Ovary (tissue), 7 donors: ENCODE measurements at regions not wholly inside any gene's neighbourhood (a gene's known extent, or its start where the extent isn't known, plus 50 kb on each side); places are given as distances from the start of the nearest gene placed in this dataset.

ENCODE experiments used
- DNase-seq, 5 donors: peaks; one replicate each; pipeline ENCODE4 v3.0.0-alpha.2; 2019 to 2020
- H3K27ac ChIP-seq, 2 donors: fragments of 200-600 bp; one replicate each; pipeline versions ENCODE4 v1.5.1 to v1.8.0; 2019 to 2022
- H3K27me3 ChIP-seq: fragments of 200-600 bp; one replicate; pipeline ENCODE4 v1.8.0; 2022
- H3K36me3 ChIP-seq: fragments of 200-600 bp; sonication (generic); one replicate; pipeline ENCODE4 v1.5.1; 2019
- H3K4me1 ChIP-seq: one replicate; pipeline ENCODE4 v1.8.1; 2013; ENCODE audit warnings: mild to moderate bottlenecking, moderate library complexity; ENCODE audit not compliant: insufficient read depth
- H3K4me3 ChIP-seq: fragments of 200-600 bp; sonication (generic); one replicate; pipeline ENCODE4 v1.5.1; 2017
- H3K9me3 ChIP-seq, 2 donors: fragments of 200-600 bp in 1 of 2; sonication (generic) in 1 of 2; one replicate each; pipeline versions ENCODE4 v1.5.1 to v1.8.1; 2013 to 2019; ENCODE audit warnings: mild to moderate bottlenecking in 1 of 2, moderate library complexity in 1 of 2
- EP300 ChIP-seq: sonication (generic); formaldehyde crosslinking; IDR thresholded peaks from one replicate; pipeline ENCODE4 v1.6.1; 2017; ENCODE audit warnings: antibody characterized with exemption
- POLR2A ChIP-seq: fragments of 450-650 bp; IDR thresholded peaks from one replicate; pipeline ENCODE4 v1.6.1; 2017; ENCODE audit warnings: antibody characterized with exemption, mild to moderate bottlenecking, moderate library complexity
- WGBS, 3 donors: extraction: QIAGEN DNeasy Blood & Tissue Kit in 1 of 3; methylation state at CpG; one replicate each; pipeline versions ENCODE4 v1.1.5 to v1.1.7; 2013 to 2017; 5-methylcytosine and 5-hydroxymethylcytosine counted together
- intact Hi-C, 4 donors: fragments of 100-400 bp; cut with DNase I; formaldehyde crosslinking; loops; one replicate each; pipeline versions ENCODE4 v1.11.0 to v1.15.1; 2022 to 2023
- TF ChIP-seq, protein P1 (sequence below), 3 donors: fragments of 450-650 bp in 2 of 3; fragments of 200-600 bp in 1 of 3; IDR thresholded peaks; one replicate each; pipeline versions ENCODE4 v1.5.1 to v1.8.0; 2016 to 2022; ENCODE audit warnings: antibody characterized with exemption in 3 of 3, mild to moderate bottlenecking in 1 of 3
- donor health status: DM: no; HTN: no; CAD: no; lungs with moderate emphysema.
- donor health status: DM: no; HTN: no; CAD: no.
- donor health status: Bipolar disorder and iron deficiency.
- donor health status: DM: no; HTN: no; CAD: no.
- donor health status: DM: yes; HTN: yes; CAD: no.

DNA sequence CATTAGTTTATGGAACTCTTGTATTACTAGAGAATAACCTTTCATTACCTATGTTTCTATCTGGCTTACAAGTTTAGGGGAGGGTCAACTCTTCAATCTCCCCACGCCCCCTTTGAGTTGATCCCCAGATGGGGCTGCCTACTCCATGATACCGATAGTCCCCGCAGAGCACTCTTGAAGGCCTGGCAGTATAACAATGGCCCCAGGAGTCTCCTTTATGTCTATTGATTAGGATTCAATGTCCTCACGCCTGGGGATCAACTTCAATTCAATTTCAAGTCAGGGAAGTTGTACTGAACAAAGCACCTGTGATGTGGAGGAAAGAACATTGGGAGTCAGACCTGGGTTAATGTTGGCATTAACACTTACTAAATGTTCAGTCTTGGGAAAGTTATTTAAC, 520.2 kb downstream of the METTL15 start:
- H3K27ac ChIP-seq: no peak overlapping the region
- H3K4me3 ChIP-seq: no peak overlapping the region
- no peaks in the 10 kb centered on the region for H3K4me1 ChIP-seq
- H3K9me3 ChIP-seq: no peaks in the 10 kb centered on the region
- DNase-seq: no peak
- H3K27me3 ChIP-seq: no peaks in the 10 kb centered on the region
- TF ChIP-seq, protein P1, sequence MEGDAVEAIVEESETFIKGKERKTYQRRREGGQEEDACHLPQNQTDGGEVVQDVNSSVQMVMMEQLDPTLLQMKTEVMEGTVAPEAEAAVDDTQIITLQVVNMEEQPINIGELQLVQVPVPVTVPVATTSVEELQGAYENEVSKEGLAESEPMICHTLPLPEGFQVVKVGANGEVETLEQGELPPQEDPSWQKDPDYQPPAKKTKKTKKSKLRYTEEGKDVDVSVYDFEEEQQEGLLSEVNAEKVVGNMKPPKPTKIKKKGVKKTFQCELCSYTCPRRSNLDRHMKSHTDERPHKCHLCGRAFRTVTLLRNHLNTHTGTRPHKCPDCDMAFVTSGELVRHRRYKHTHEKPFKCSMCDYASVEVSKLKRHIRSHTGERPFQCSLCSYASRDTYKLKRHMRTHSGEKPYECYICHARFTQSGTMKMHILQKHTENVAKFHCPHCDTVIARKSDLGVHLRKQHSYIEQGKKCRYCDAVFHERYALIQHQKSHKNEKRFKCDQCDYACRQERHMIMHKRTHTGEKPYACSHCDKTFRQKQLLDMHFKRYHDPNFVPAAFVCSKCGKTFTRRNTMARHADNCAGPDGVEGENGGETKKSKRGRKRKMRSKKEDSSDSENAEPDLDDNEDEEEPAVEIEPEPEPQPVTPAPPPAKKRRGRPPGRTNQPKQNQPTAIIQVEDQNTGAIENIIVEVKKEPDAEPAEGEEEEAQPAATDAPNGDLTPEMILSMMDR (IDR thresholded peaks at IDR 0.05): no peak
- TF ChIP-seq POLR2A (no peak), EP300 (no peak)
- H3K36me3 ChIP-seq: no peaks in the 10 kb centered on the region
- WGBS, 3 donors: 77 to 88% (median 85%) methylated on average over 4 of the region's 4 CpGs
- intact Hi-C loops: no loop called here

DNA sequence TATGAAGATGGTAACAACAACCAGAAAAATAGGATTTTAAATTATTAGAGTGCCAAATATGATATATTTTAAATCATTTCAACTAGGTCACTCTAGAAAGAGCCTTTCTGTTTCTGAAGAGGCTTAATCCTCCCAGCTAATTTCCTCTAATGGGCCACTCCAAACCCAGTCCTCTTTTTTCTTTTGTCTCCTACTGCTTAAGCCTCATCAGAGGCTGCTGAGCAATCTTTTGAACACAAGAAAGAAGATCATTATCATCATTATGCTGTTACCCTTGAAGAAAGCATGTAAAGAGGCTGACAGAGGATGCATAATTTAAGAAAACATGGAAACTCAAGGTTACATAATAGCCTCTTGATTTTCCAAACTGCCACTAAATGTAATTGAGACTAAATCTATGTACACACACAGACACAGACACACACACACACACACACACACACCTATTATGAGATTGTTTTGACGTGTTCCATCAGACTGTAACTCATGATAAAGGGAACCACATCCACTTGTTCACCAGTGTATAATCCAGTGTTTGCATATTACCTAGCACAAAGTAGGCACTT, 519.6 kb downstream of the METTL15 start:
- no peak overlapping the region for H3K4me3 ChIP-seq
- WGBS, 3 donors: 81 to 93% (median 82%) methylated on average over 1 of the region's 1 CpG
- H3K27me3 ChIP-seq: no peaks in the 10 kb centered on the region
- H3K4me1 ChIP-seq: no peaks in the 10 kb centered on the region
- no peak for DNase-seq
- no peak overlapping the region for H3K27ac ChIP-seq
- TF ChIP-seq, protein P1 (IDR thresholded peaks at IDR 0.05): no peak
- TF ChIP-seq POLR2A (no peak), EP300 (no peak)
- no peaks in the 10 kb centered on the region for H3K9me3 ChIP-seq
- intact Hi-C loops: no loop called here
- H3K36me3 ChIP-seq: no peaks in the 10 kb centered on the region

DNA sequence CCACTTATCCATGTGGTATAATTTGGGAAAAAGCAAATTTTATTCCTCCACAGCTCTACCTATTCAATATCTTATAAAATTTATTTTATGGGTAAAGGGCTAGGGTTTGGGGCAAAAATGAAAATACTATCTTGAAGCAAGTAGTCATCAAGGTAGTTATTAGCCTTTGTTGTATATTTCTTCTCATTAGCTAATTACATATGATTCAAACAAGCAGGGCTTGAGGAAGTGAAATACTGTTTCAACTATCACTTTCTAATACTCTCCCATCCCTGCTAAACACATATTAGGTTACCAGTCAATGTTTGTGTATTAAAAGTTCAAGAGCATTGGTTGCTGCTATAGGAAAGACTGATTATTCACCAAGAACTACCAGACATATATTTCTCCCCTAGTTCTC, 517.3 kb downstream of the METTL15 start:
- no peak for DNase-seq
- H3K27ac ChIP-seq: no peak overlapping the region
- no peak for TF ChIP-seq POLR2A
- TF ChIP-seq, protein P1 (IDR thresholded peaks at IDR 0.05): no peak
- TF ChIP-seq EP300: no peak
- intact Hi-C loops: no loop called here
- H3K4me3 ChIP-seq: no peak overlapping the region
- H3K27me3 ChIP-seq: no peaks in the 10 kb centered on the region
- H3K36me3 ChIP-seq: no peaks in the 10 kb centered on the region
- H3K9me3 ChIP-seq: no peaks in the 10 kb centered on the region
- H3K4me1 ChIP-seq: no peaks in the 10 kb centered on the region

DNA sequence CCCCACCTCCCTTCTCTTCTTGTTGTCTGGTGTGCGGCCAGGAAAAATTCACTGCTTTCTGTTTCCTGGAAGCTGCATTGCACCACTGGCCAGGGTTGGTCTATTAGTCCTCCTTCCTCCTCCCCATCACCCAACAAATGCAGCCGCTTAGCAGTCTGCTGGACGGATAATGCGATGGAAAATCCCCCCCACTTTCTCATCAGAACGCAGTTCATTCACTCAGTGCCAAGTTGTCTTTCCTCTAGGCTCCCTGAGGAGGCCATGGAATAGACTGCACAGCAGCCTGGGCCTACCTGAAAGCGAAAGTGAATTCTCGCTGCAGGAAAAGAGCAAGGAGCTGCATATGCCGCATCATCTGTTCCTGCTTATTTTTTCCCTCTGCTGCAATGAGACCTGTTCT, 513.6 kb downstream of the METTL15 start:
- 10 to 27% (median 27%) methylated on average over 8 of the region's 8 CpGs for WGBS, 3 donors
- peak in 4 of 5 donors; percentile 12 to 33 (median 23) for DNase-seq
- Histone ChIP-seq H3K4me3 (peak overlapping the region; percentile 17), H3K4me1 (no peaks in the 10 kb centered on the region), H3K27me3 (no peaks in the 10 kb centered on the region), H3K9me3 (no peaks in the 10 kb centered on the region), H3K36me3 (no peaks in the 10 kb centered on the region), H3K27ac (no peak overlapping the region)
- TF ChIP-seq, protein P1 (IDR thresholded peaks at IDR 0.05): no peak
- TF ChIP-seq POLR2A: no peak
- TF ChIP-seq EP300: no peak
- intact Hi-C loops: no loop called here
